ENCODE measurements at regions not wholly inside any gene's neighbourhood (a gene's known extent, or its start where the extent isn't known, plus 50 kb on each side); places are given as distances from the start of the nearest gene placed in this dataset.
"Not testable (repeated sequence)": the region's sequence is repeated elsewhere in the genome, so short reads cannot be mapped to it uniquely, and the experiment has no call there.

GRCh38 chr18:44579028-44579702 is 101.5 kb upstream of the SETBP1 start:
- H3K4me1 ChIP-seq (ENCODE audit: control insufficient read depth, insufficient read depth, low read length), result peaks cover 3% of the 10 kb centered on the region
- TF ChIP-seq CTCF (IDR thresholded peaks at IDR 0.05), result peak; percentile 78
- H3K4me3 Mint-ChIP-seq, result no peak overlapping the region
- peaks cover 0 to 1% of the 10 kb centered on the region in 2 donors for H3K27me3 Mint-ChIP-seq (ENCODE audit: low read depth in 2 of 2)
- H3K9me3 Mint-ChIP-seq, result no peaks in the 10 kb centered on the region
- H3K27ac ChIP-seq (ENCODE audit: low read length), result no peak overlapping the region
- no peak overlapping the region for H3K27ac Mint-ChIP-seq
- H3K9me3 ChIP-seq (ENCODE audit: control insufficient read depth, insufficient read depth, low read length), result no peaks in the 10 kb centered on the region
- H3K27me3 ChIP-seq (ENCODE audit: control insufficient read depth, insufficient read depth, low read length), result no peaks in the 10 kb centered on the region
- ATAC-seq, result peak in 1 of 3 donors; percentile 40
- 73% methylated on average over 9 of the region's 9 CpGs for WGBS (ENCODE audit: insufficient coverage)
- intact Hi-C loops (cut with micrococcal nuclease), result no loop called here
- no peaks in the 10 kb centered on the region for H3K36me3 Mint-ChIP-seq
- no peak overlapping the region for H3K4me3 ChIP-seq (ENCODE audit: low read length)
- peak in 1 of 2 donors; percentile 23 for DNase-seq
- H3K36me3 ChIP-seq (ENCODE audit: control insufficient read depth, insufficient read depth, low read length), result no peaks in the 10 kb centered on the region
- peaks cover 9 to 21% of the 10 kb centered on the region in 2 donors for H3K4me1 Mint-ChIP-seq

- Histone ChIP-seq H3K27me3 (ENCODE audit: control insufficient read depth, insufficient read depth, low read length) (no peaks in the 10 kb centered on the region), H3K4me3 (ENCODE audit: low read length) (no peak overlapping the region), H3K9me3 (ENCODE audit: control insufficient read depth, insufficient read depth, low read length) (no peaks in the 10 kb centered on the region), H3K27ac (ENCODE audit: low read length) (no peak overlapping the region), H3K36me3 (ENCODE audit: control insufficient read depth, insufficient read depth, low read length) (no peaks in the 10 kb centered on the region), H3K4me1 (ENCODE audit: control insufficient read depth, insufficient read depth, low read length) (peaks cover 3% of the 10 kb centered on the region)
- Mint-ChIP-seq H3K36me3 (no peaks in the 10 kb centered on the region), H3K9me3 (no peaks in the 10 kb centered on the region), H3K27me3 (ENCODE audit: low read depth in 2 of 2) (peaks cover 0 to 7% of the 10 kb centered on the region in 2 donors), H3K4me1 (peaks cover 9 to 21% of the 10 kb centered on the region in 2 donors), H3K4me3 (no peak overlapping the region), H3K27ac (no peak overlapping the region)
- ATAC-seq (no peak), DNase-seq (no peak)
- whole genome bisulfite sequencing (ENCODE audit: insufficient coverage), result 76% methylated on average over 5 of the region's 7 CpGs
- no peak for TF ChIP-seq CTCF (IDR thresholded peaks at IDR 0.05)
- intact Hi-C loops (cut with micrococcal nuclease), result no loop called here
Observed at GRCh38 chr18:44579745-44580144, 100.9 kb upstream of the SETBP1 start.

GRCh38 chr18:44580159-44580558 is 100.5 kb upstream of the SETBP1 start:
- Mint-ChIP-seq H3K27me3 (ENCODE audit: low read depth in 2 of 2) (peaks cover 0 to 8% of the 10 kb centered on the region in 2 donors), H3K4me1 (peaks cover 9 to 21% of the 10 kb centered on the region in 2 donors), H3K27ac (no peak overlapping the region), H3K4me3 (no peak overlapping the region), H3K36me3 (no peaks in the 10 kb centered on the region), H3K9me3 (no peaks in the 10 kb centered on the region)
- no peaks in the 10 kb centered on the region for H3K9me3 ChIP-seq (ENCODE audit: control insufficient read depth, insufficient read depth, low read length)
- H3K27me3 ChIP-seq (ENCODE audit: control insufficient read depth, insufficient read depth, low read length), result no peaks in the 10 kb centered on the region
- WGBS (ENCODE audit: insufficient coverage), result no CpG with 5 or more reads among the region's 2 CpGs
- H3K4me1 ChIP-seq (ENCODE audit: control insufficient read depth, insufficient read depth, low read length), result peaks cover 3% of the 10 kb centered on the region
- intact Hi-C loops (cut with micrococcal nuclease), result no loop called here
- ATAC-seq (no peak), DNase-seq (no peak)
- TF ChIP-seq CTCF (IDR thresholded peaks at IDR 0.05), result no peak
- H3K27ac ChIP-seq (ENCODE audit: low read length), result no peak overlapping the region
- H3K36me3 ChIP-seq (ENCODE audit: control insufficient read depth, insufficient read depth, low read length), result no peaks in the 10 kb centered on the region
- H3K4me3 ChIP-seq (ENCODE audit: low read length), result no peak overlapping the region

GRCh38 chr18:44580782-44581181 is 99.9 kb upstream of the SETBP1 start:
- H3K4me3 Mint-ChIP-seq; H3K4me1 ChIP-seq (ENCODE audit: control insufficient read depth, insufficient read depth, low read length); H3K9me3 ChIP-seq (ENCODE audit: control insufficient read depth, insufficient read depth, low read length); H3K36me3 Mint-ChIP-seq; H3K36me3 ChIP-seq (ENCODE audit: control insufficient read depth, insufficient read depth, low read length); H3K27ac Mint-ChIP-seq; H3K9me3 Mint-ChIP-seq; intact Hi-C loops (cut with micrococcal nuclease); H3K27ac ChIP-seq (ENCODE audit: low read length); H3K27me3 Mint-ChIP-seq (ENCODE audit: low read depth in 2 of 2); H3K27me3 ChIP-seq (ENCODE audit: control insufficient read depth, insufficient read depth, low read length); H3K4me3 ChIP-seq (ENCODE audit: low read length); ATAC-seq; DNase-seq: not testable (repeated sequence)
- WGBS (ENCODE audit: insufficient coverage), result 98% methylated on average over 28 of the region's 28 CpGs
- H3K4me1 Mint-ChIP-seq, result peaks cover 7 to 19% of the 10 kb centered on the region in 2 donors

Measured in natural killer cell (primary cell).